NCI-H1417 (cell line): ENCODE measurements at regions not wholly inside any gene's neighbourhood (a gene's known extent, or its start where the extent isn't known, plus 50 kb on each side); places are given as distances from the start of the nearest gene placed in this dataset.
"Not testable (repeated sequence)": the region's sequence is repeated elsewhere in the genome, so short reads cannot be mapped to it uniquely, and the experiment has no call there.

Experiments
- DNase-seq, 3 experiments: peaks; one replicate each; lab custom pipeline; 2025; lab: John Stamatoyannopoulos, UW

- DNase-seq = peak; percentile 64 to 91 (median 64)
Observed at GRCh38 chr21:16420031-16420724, 690.4 kb downstream of the USP25 start.

GRCh38 chr21:16421007-16421406, 691.2 kb downstream of the USP25 start:
- no peak for DNase-seq

GRCh38 chr21:16421965-16422364, 692.2 kb downstream of the USP25 start:
- DNase-seq = no peak

- no peak for DNase-seq
Observed at GRCh38 chr21:16422702-16423101, 692.9 kb downstream of the USP25 start.

- DNase-seq = no peak
Observed at GRCh38 chr21:16423921-16424320, 694.1 kb downstream of the USP25 start.

- no peak for DNase-seq
Observed at GRCh38 chr21:16424331-16424751, 694.6 kb downstream of the USP25 start.

- no peak for DNase-seq
Observed at GRCh38 chr21:16425376-16425775, 695.6 kb downstream of the USP25 start.

GRCh38 chr21:16426936-16427335, 697.2 kb downstream of the USP25 start:
- no peak for DNase-seq

GRCh38 chr21:16427587-16428087, 697.9 kb downstream of the USP25 start:
- no peak for DNase-seq

- DNase-seq = no peak
Observed at GRCh38 chr21:16437586-16437985, 707.8 kb downstream of the USP25 start.

GRCh38 chr21:16438761-16439160, 709.0 kb downstream of the USP25 start:
- no peak for DNase-seq

GRCh38 chr21:16441789-16442188, 712.0 kb downstream of the USP25 start:
- no peak for DNase-seq

GRCh38 chr21:16454399-16454798, 724.6 kb downstream of the USP25 start:
- peak; percentile 1 to 15 (median 14) for DNase-seq

GRCh38 chr21:16455526-16455925, 725.7 kb downstream of the USP25 start:
- peak in 1 of 3 experiments; percentile 36 for DNase-seq

GRCh38 chr21:16455978-16456377, 726.2 kb downstream of the USP25 start:
- DNase-seq = peak in 1 of 3 experiments; percentile 92

GRCh38 chr21:16457498-16457897, 727.7 kb downstream of the USP25 start:
- no peak for DNase-seq

GRCh38 chr21:16460936-16461335, 731.2 kb downstream of the USP25 start:
- DNase-seq = no peak

GRCh38 chr21:16464211-16464889, 734.6 kb downstream of the USP25 start:
- DNase-seq = not testable (repeated sequence)

GRCh38 chr21:16468184-16468583, 738.4 kb downstream of the USP25 start:
- DNase-seq = no peak

- DNase-seq = no peak
Observed at GRCh38 chr21:16473988-16474387, 744.2 kb downstream of the USP25 start.

GRCh38 chr21:16476056-16476825, 746.5 kb downstream of the USP25 start:
- no peak for DNase-seq

- DNase-seq = no peak
Observed at GRCh38 chr21:16488042-16488441, 758.3 kb downstream of the USP25 start.

- no peak for DNase-seq
Observed at GRCh38 chr21:16492356-16492755, 762.6 kb downstream of the USP25 start.
